HEK293 (cell line): ENCODE measurements at regions not wholly inside any gene's neighbourhood (a gene's known extent, or its start where the extent isn't known, plus 50 kb on each side); places are given as distances from the start of the nearest gene placed in this dataset.

Experiments
- SP2 ChIP-seq: fragments of 450-650 bp; formaldehyde crosslinking; IDR thresholded peaks from 2 replicates; pipeline ENCODE4 v1.5.1; 2016; ENCODE audit warnings: missing biosample characterization, missing genetic modification characterization
- ZNF169 ChIP-seq: fragments of 450-650 bp; formaldehyde crosslinking; IDR thresholded peaks from 2 replicates; pipeline ENCODE4 v1.5.1; 2016; ENCODE audit warnings: missing biosample characterization, missing genetic modification characterization
- ZNF274 ChIP-seq, 2 experiments: fragments of 200-500 bp in 1 of 2; fragments of 450-650 bp in 1 of 2; sonication (Bioruptor generic) in 1 of 2; formaldehyde crosslinking in 1 of 2; IDR thresholded peaks; 2 replicates each; pipeline versions ENCODE4 v1.5.1 to v1.6.1; 2014 to 2016; ENCODE audit warnings: borderline replicate concordance in 1 of 2, inconsistent platforms in 1 of 2, low read length in 1 of 2, missing biosample characterization in 1 of 2, missing genetic modification characterization in 1 of 2
- ZNF292 ChIP-seq: fragments of 450-650 bp; formaldehyde crosslinking; IDR thresholded peaks from 2 replicates; pipeline ENCODE4 v1.5.1; 2016; ENCODE audit warnings: low read depth, missing biosample characterization, missing genetic modification characterization, borderline replicate concordance
- ZNF530 ChIP-seq: fragments of 450-650 bp; formaldehyde crosslinking; IDR thresholded peaks from 2 replicates; pipeline ENCODE4 v1.5.1; 2016; ENCODE audit warnings: low read depth, missing biosample characterization, missing genetic modification characterization
- TF ChIP-seq, protein P1 (sequence below): fragments of 450-650 bp; formaldehyde crosslinking; IDR thresholded peaks from 2 replicates; pipeline ENCODE4 v1.5.1; 2016; ENCODE audit warnings: missing biosample characterization, missing genetic modification characterization
- TF ChIP-seq, protein P2 (sequence below): fragments of 450-650 bp; formaldehyde crosslinking; IDR thresholded peaks from 2 replicates; pipeline ENCODE4 v1.5.1; 2017; ENCODE audit warnings: missing biosample characterization, missing genetic modification characterization
- TF ChIP-seq, protein P3 (sequence below): fragments of 450-650 bp; formaldehyde crosslinking; optimal IDR thresholded peaks from 2 replicates; pipeline ENCODE3; 2016; ENCODE audit warnings: missing biosample characterization, mild to moderate bottlenecking, missing genetic modification characterization

DNA sequence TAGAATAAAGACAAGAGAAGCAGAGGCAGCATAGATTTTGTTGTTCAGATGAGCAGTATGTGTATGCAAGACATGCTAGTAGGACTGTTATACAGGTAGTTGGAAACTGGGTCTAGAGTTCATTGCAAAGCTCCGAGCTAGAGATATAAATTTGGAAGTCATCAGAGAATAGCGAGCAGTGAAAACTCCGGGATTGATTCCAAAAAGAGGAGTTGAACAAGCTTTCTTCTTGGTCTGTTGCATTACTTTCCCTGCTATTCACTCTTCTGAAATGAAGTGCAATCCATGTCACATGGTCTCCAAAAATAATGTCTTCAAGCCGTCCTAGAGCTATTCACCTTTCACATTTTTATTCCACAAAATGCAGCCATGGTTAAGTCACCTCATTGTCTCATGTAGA lies 67.9 kb upstream of the ZNF462 start:
- no peak for TF ChIP-seq ZNF530 (tag by site-specific recombination)
- TF ChIP-seq, protein P1, sequence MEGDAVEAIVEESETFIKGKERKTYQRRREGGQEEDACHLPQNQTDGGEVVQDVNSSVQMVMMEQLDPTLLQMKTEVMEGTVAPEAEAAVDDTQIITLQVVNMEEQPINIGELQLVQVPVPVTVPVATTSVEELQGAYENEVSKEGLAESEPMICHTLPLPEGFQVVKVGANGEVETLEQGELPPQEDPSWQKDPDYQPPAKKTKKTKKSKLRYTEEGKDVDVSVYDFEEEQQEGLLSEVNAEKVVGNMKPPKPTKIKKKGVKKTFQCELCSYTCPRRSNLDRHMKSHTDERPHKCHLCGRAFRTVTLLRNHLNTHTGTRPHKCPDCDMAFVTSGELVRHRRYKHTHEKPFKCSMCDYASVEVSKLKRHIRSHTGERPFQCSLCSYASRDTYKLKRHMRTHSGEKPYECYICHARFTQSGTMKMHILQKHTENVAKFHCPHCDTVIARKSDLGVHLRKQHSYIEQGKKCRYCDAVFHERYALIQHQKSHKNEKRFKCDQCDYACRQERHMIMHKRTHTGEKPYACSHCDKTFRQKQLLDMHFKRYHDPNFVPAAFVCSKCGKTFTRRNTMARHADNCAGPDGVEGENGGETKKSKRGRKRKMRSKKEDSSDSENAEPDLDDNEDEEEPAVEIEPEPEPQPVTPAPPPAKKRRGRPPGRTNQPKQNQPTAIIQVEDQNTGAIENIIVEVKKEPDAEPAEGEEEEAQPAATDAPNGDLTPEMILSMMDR (tag by site-specific recombination): no peak
- TF ChIP-seq, protein P2, sequence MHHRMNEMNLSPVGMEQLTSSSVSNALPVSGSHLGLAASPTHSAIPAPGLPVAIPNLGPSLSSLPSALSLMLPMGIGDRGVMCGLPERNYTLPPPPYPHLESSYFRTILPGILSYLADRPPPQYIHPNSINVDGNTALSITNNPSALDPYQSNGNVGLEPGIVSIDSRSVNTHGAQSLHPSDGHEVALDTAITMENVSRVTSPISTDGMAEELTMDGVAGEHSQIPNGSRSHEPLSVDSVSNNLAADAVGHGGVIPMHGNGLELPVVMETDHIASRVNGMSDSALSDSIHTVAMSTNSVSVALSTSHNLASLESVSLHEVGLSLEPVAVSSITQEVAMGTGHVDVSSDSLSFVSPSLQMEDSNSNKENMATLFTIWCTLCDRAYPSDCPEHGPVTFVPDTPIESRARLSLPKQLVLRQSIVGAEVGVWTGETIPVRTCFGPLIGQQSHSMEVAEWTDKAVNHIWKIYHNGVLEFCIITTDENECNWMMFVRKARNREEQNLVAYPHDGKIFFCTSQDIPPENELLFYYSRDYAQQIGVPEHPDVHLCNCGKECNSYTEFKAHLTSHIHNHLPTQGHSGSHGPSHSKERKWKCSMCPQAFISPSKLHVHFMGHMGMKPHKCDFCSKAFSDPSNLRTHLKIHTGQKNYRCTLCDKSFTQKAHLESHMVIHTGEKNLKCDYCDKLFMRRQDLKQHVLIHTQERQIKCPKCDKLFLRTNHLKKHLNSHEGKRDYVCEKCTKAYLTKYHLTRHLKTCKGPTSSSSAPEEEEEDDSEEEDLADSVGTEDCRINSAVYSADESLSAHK (tag by site-specific recombination): no peak
- TF ChIP-seq ZNF274 (IDR thresholded peaks at IDR 0.05; ENCODE audit: low read length): no peak
- no peak for TF ChIP-seq ZNF274 (tag by site-specific recombination; IDR thresholded peaks at IDR 0.05; ENCODE audit: borderline replicate concordance)
- TF ChIP-seq SP2 (tag by site-specific recombination): no peak
- no peak for TF ChIP-seq ZNF169
- no peak for TF ChIP-seq ZNF292 (tag by site-specific recombination)
- TF ChIP-seq, protein P3, sequence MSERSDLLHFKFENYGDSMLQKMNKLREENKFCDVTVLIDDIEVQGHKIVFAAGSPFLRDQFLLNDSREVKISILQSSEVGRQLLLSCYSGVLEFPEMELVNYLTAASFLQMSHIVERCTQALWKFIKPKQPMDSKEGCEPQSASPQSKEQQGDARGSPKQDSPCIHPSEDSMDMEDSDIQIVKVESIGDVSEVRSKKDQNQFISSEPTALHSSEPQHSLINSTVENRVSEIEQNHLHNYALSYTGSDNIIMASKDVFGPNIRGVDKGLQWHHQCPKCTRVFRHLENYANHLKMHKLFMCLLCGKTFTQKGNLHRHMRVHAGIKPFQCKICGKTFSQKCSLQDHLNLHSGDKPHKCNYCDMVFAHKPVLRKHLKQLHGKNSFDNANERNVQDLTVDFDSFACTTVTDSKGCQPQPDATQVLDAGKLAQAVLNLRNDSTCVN: no peak
